Mesendoderm (in vitro differentiated cells): ENCODE measurements at regions not wholly inside any gene's neighbourhood (a gene's known extent, or its start where the extent isn't known, plus 50 kb on each side); places are given as distances from the start of the nearest gene placed in this dataset.

Experiments
- DNase-seq: peaks from one replicate; pipeline ENCODE4 v3.0.0; 2013
- H2AK5ac ChIP-seq: 2 replicates; pipeline ENCODE4 v1.6.1; 2013; ENCODE audit warnings: low read length, inconsistent platforms
- H2BK120ac ChIP-seq: 2 replicates; pipeline ENCODE4 v1.6.1; 2013; ENCODE audit warnings: low read depth, mild to moderate bottlenecking, low read length, moderate library complexity, mixed read lengths
- H2BK15ac ChIP-seq: replicated peaks from 2 replicates; pipeline ENCODE4 v1.6.1; 2013; ENCODE audit warnings: low read depth, mild to moderate bottlenecking, moderate library complexity
- H2BK5ac ChIP-seq: 2 replicates; pipeline ENCODE4 v1.6.1; 2013; ENCODE audit warnings: low read length, inconsistent platforms
- H3K18ac ChIP-seq: 2 replicates; pipeline ENCODE4 v1.6.1; 2013; ENCODE audit warnings: mild to moderate bottlenecking, low read length, mixed read lengths
- H3K23ac ChIP-seq: one replicate; pipeline ENCODE4 v1.6.1; 2013; ENCODE audit warnings: low read length
- H3K27ac ChIP-seq: 2 replicates; pipeline ENCODE4 v1.5.1; 2013; ENCODE audit warnings: low read depth, mild to moderate bottlenecking, inconsistent platforms, low read length, moderate library complexity
- H3K27me3 ChIP-seq: 2 replicates; pipeline ENCODE4 v1.6.1; 2013; ENCODE audit warnings: low read length, control low read depth, mild to moderate bottlenecking, inconsistent platforms; ENCODE audit not compliant: insufficient read depth, poor library complexity
- H3K36me3 ChIP-seq: 2 replicates; pipeline ENCODE4 v1.6.1; 2013; ENCODE audit warnings: low read length, inconsistent platforms; ENCODE audit not compliant: control insufficient read depth, insufficient read depth
- H3K4ac ChIP-seq: one replicate; pipeline ENCODE4 v1.6.1; 2013; ENCODE audit warnings: low read depth, mild to moderate bottlenecking, low read length, moderate library complexity
- H3K4me1 ChIP-seq: 2 replicates; pipeline ENCODE4 v1.6.1; 2013; ENCODE audit warnings: low read depth, low read length, inconsistent platforms; ENCODE audit not compliant: control insufficient read depth
- H3K4me2 ChIP-seq: 2 replicates; pipeline ENCODE4 v1.6.1; 2013; ENCODE audit warnings: low read length
- H3K4me3 ChIP-seq: 2 replicates; pipeline ENCODE4 v1.5.1; 2013; ENCODE audit warnings: mild to moderate bottlenecking, low read length
- H3K56ac ChIP-seq: one replicate; pipeline ENCODE4 v1.6.1; 2013; ENCODE audit warnings: low read length
- H3K79me1 ChIP-seq: 2 replicates; pipeline ENCODE4 v1.6.1; 2013; ENCODE audit warnings: low read length, inconsistent platforms
- H3K79me2 ChIP-seq: 2 replicates; pipeline ENCODE4 v1.6.1; 2013; ENCODE audit warnings: mild to moderate bottlenecking, low read length; ENCODE audit not compliant: control insufficient read depth, insufficient read depth
- H3K9ac ChIP-seq: 2 replicates; pipeline ENCODE4 v1.6.1; 2013; ENCODE audit warnings: low read length, inconsistent platforms
- H4K5ac ChIP-seq: one replicate; pipeline ENCODE4 v1.6.1; 2013; ENCODE audit warnings: low read length
- H4K8ac ChIP-seq: one replicate; pipeline ENCODE4 v1.6.1; 2013; ENCODE audit warnings: low read depth, mild to moderate bottlenecking, control low read depth, low read length, moderate library complexity
- WGBS: extraction: QIAGEN DNeasy Blood & Tissue Kit; methylation state at CpG from one replicate; pipeline ENCODE4 v1.1.7; 2013; ENCODE audit warnings: low lambda C conversion rate, missing lambda C conversion rate; ENCODE audit not compliant: insufficient coverage; ENCODE audit errors: extremely low coverage; 5-methylcytosine and 5-hydroxymethylcytosine counted together

- Histone ChIP-seq H3K79me1 (no peaks in the 10 kb centered on the region), H3K79me2 (no peaks in the 10 kb centered on the region), H3K23ac (no peak overlapping the region), H4K8ac (no peak overlapping the region), H4K5ac (no peak overlapping the region), H3K18ac (no peak overlapping the region), H3K4me1 (no peaks in the 10 kb centered on the region), H3K27ac (no peak overlapping the region), H2BK15ac (no peak overlapping the region), H2AK5ac (no peak overlapping the region), H3K4me3 (no peak overlapping the region), H3K56ac (no peak overlapping the region), H2BK120ac (no peak overlapping the region), H3K4me2 (no peak overlapping the region), H3K9ac (no peak overlapping the region), H3K27me3 (no peaks in the 10 kb centered on the region), H3K36me3 (no peaks in the 10 kb centered on the region), H3K4ac (no peak overlapping the region), H2BK5ac (no peak overlapping the region)
- WGBS = no CpG with 5 or more reads among the region's 1 CpG
- no peak for DNase-seq
Observed at GRCh38 chr10:59004392-59004791, 172.1 kb upstream of the PHYHIPL start.

GRCh38 chr10:59006511-59007306 lies 169.7 kb upstream of the PHYHIPL start:
- Histone ChIP-seq H2BK120ac (no peak overlapping the region), H2BK5ac (no peak overlapping the region), H3K4me3 (no peak overlapping the region), H3K4ac (no peak overlapping the region), H3K79me2 (no peaks in the 10 kb centered on the region), H3K79me1 (no peaks in the 10 kb centered on the region), H3K27ac (no peak overlapping the region), H3K36me3 (no peaks in the 10 kb centered on the region), H3K27me3 (no peaks in the 10 kb centered on the region), H2BK15ac (no peak overlapping the region), H3K18ac (no peak overlapping the region), H4K5ac (no peak overlapping the region), H3K4me2 (no peak overlapping the region), H3K9ac (no peak overlapping the region), H3K56ac (no peak overlapping the region), H4K8ac (no peak overlapping the region), H3K4me1 (no peaks in the 10 kb centered on the region), H2AK5ac (no peak overlapping the region), H3K23ac (no peak overlapping the region)
- no CpG with 5 or more reads among the region's 4 CpGs for WGBS
- no peak for DNase-seq

GRCh38 chr10:59007307-59008025 lies 169.0 kb upstream of the PHYHIPL start:
- no peak overlapping the region for H3K4me2 ChIP-seq
- no peaks in the 10 kb centered on the region for H3K4me1 ChIP-seq
- H3K18ac ChIP-seq = no peak overlapping the region
- no peak overlapping the region for H2AK5ac ChIP-seq
- no peak overlapping the region for H3K56ac ChIP-seq
- no peak overlapping the region for H2BK5ac ChIP-seq
- no peaks in the 10 kb centered on the region for H3K79me2 ChIP-seq
- no peak for DNase-seq
- no CpG with 5 or more reads among the region's 3 CpGs for WGBS
- H2BK120ac ChIP-seq = no peak overlapping the region
- no peaks in the 10 kb centered on the region for H3K79me1 ChIP-seq
- no peak overlapping the region for H3K4ac ChIP-seq
- no peaks in the 10 kb centered on the region for H3K27me3 ChIP-seq
- H3K27ac ChIP-seq = no peak overlapping the region
- H3K4me3 ChIP-seq = no peak overlapping the region
- no peak overlapping the region for H4K5ac ChIP-seq
- H3K23ac ChIP-seq = no peak overlapping the region
- H2BK15ac ChIP-seq = no peak overlapping the region
- no peak overlapping the region for H4K8ac ChIP-seq
- no peak overlapping the region for H3K9ac ChIP-seq
- H3K36me3 ChIP-seq = no peaks in the 10 kb centered on the region

GRCh38 chr10:59008452-59008851 lies 168.0 kb upstream of the PHYHIPL start:
- H2BK15ac ChIP-seq = no peak overlapping the region
- H3K18ac ChIP-seq = no peak overlapping the region
- H3K4me3 ChIP-seq = no peak overlapping the region
- H3K79me1 ChIP-seq = no peaks in the 10 kb centered on the region
- H3K4me2 ChIP-seq = no peak overlapping the region
- no peaks in the 10 kb centered on the region for H3K36me3 ChIP-seq
- H2BK120ac ChIP-seq = no peak overlapping the region
- H3K27me3 ChIP-seq = no peaks in the 10 kb centered on the region
- H3K4ac ChIP-seq = no peak overlapping the region
- H3K4me1 ChIP-seq = no peaks in the 10 kb centered on the region
- no peak for DNase-seq
- WGBS = no CpG with 5 or more reads among the region's 1 CpG
- no peak overlapping the region for H2BK5ac ChIP-seq
- H4K8ac ChIP-seq = no peak overlapping the region
- H4K5ac ChIP-seq = no peak overlapping the region
- no peak overlapping the region for H3K56ac ChIP-seq
- H3K79me2 ChIP-seq = no peaks in the 10 kb centered on the region
- H2AK5ac ChIP-seq = no peak overlapping the region
- no peak overlapping the region for H3K23ac ChIP-seq
- H3K9ac ChIP-seq = no peak overlapping the region
- H3K27ac ChIP-seq = no peak overlapping the region

- Histone ChIP-seq H3K9ac (no peak overlapping the region), H3K4me2 (no peak overlapping the region), H2BK15ac (no peak overlapping the region), H3K18ac (no peak overlapping the region), H3K4me1 (no peaks in the 10 kb centered on the region), H4K5ac (no peak overlapping the region), H3K27me3 (no peaks in the 10 kb centered on the region), H3K79me2 (no peaks in the 10 kb centered on the region), H3K36me3 (no peaks in the 10 kb centered on the region), H3K27ac (no peak overlapping the region), H2AK5ac (no peak overlapping the region), H3K4ac (no peak overlapping the region), H2BK120ac (no peak overlapping the region), H2BK5ac (no peak overlapping the region), H3K56ac (no peak overlapping the region), H3K79me1 (no peaks in the 10 kb centered on the region), H4K8ac (no peak overlapping the region), H3K4me3 (no peak overlapping the region), H3K23ac (no peak overlapping the region)
- DNase-seq = no peak
- WGBS = no CpG with 5 or more reads among the region's 7 CpGs
Observed at GRCh38 chr10:59011972-59012632, 164.3 kb upstream of the PHYHIPL start.
